ENCODE measurements at regions not wholly inside any gene's neighbourhood (a gene's known extent, or its start where the extent isn't known, plus 50 kb on each side); places are given as distances from the start of the nearest gene placed in this dataset.
"Not testable (repeated sequence)": the region's sequence is repeated elsewhere in the genome, so short reads cannot be mapped to it uniquely, and the experiment has no call there.

GRCh38 chr1:101142244-101142643, 94.6 kb upstream of the S1PR1 start:
- H3K4me3 ChIP-seq (ENCODE audit: low read length): no peak overlapping the region
- no peak for TF ChIP-seq ZNF274 (IDR thresholded peaks at IDR 0.05; ENCODE audit: low read depth, low read length)

- H3K4me3 ChIP-seq (ENCODE audit: low read length): no peak overlapping the region
- TF ChIP-seq ZNF274 (IDR thresholded peaks at IDR 0.05; ENCODE audit: low read depth, low read length): no peak
Measured at GRCh38 chr1:101141376-101141775, 95.4 kb upstream of the S1PR1 start.

- H3K4me3 ChIP-seq (ENCODE audit: low read length): no peak overlapping the region
- no peak for TF ChIP-seq ZNF274 (IDR thresholded peaks at IDR 0.05; ENCODE audit: low read depth, low read length)
Measured at GRCh38 chr1:101139821-101140718, 96.7 kb upstream of the S1PR1 start.

GRCh38 chr1:101139130-101139529, 97.7 kb upstream of the S1PR1 start:
- no peak for TF ChIP-seq ZNF274 (IDR thresholded peaks at IDR 0.05; ENCODE audit: low read depth, low read length)
- no peak overlapping the region for H3K4me3 ChIP-seq (ENCODE audit: low read length)

GRCh38 chr1:101137144-101138126, 99.4 kb upstream of the S1PR1 start:
- no peak for TF ChIP-seq ZNF274 (IDR thresholded peaks at IDR 0.05; ENCODE audit: low read depth, low read length)
- no peak overlapping the region for H3K4me3 ChIP-seq (ENCODE audit: low read length)

GRCh38 chr1:101136739-101137138, 100.1 kb upstream of the S1PR1 start:
- no peak overlapping the region for H3K4me3 ChIP-seq (ENCODE audit: low read length)
- no peak for TF ChIP-seq ZNF274 (IDR thresholded peaks at IDR 0.05; ENCODE audit: low read depth, low read length)

GRCh38 chr1:101136271-101136670, 100.5 kb upstream of the S1PR1 start:
- no peak overlapping the region for H3K4me3 ChIP-seq (ENCODE audit: low read length)
- no peak for TF ChIP-seq ZNF274 (IDR thresholded peaks at IDR 0.05; ENCODE audit: low read depth, low read length)

- TF ChIP-seq ZNF274 (IDR thresholded peaks at IDR 0.05; ENCODE audit: low read depth, low read length): no peak
- H3K4me3 ChIP-seq (ENCODE audit: low read length): no peak overlapping the region
Measured at GRCh38 chr1:101135526-101135925, 101.3 kb upstream of the S1PR1 start.

- no peak for TF ChIP-seq ZNF274 (IDR thresholded peaks at IDR 0.05; ENCODE audit: low read depth, low read length)
- no peak overlapping the region for H3K4me3 ChIP-seq (ENCODE audit: low read length)
Measured at GRCh38 chr1:101131239-101131843, 105.5 kb upstream of the S1PR1 start.

- no peak overlapping the region for H3K4me3 ChIP-seq (ENCODE audit: low read length)
- no peak for TF ChIP-seq ZNF274 (IDR thresholded peaks at IDR 0.05; ENCODE audit: low read depth, low read length)
Measured at GRCh38 chr1:101130673-101131072, 105.1 kb upstream of the DPH5 start.

- no peak overlapping the region for H3K4me3 ChIP-seq (ENCODE audit: low read length)
- TF ChIP-seq ZNF274 (IDR thresholded peaks at IDR 0.05; ENCODE audit: low read depth, low read length): no peak
Measured at GRCh38 chr1:101128846-101129245, 103.3 kb upstream of the DPH5 start.

- no peak overlapping the region; the same call in 1 of the 2 replicates for H3K4me3 ChIP-seq (ENCODE audit: low read length)
- no peak for TF ChIP-seq ZNF274 (IDR thresholded peaks at IDR 0.05; ENCODE audit: low read depth, low read length)
Measured at GRCh38 chr1:101128211-101128727, 102.7 kb upstream of the DPH5 start.

- no peak overlapping the region for H3K4me3 ChIP-seq (ENCODE audit: low read length)
Measured at GRCh38 chr1:101124405-101124804, 98.8 kb upstream of the DPH5 start.

GRCh38 chr1:101123904-101124303, 98.3 kb upstream of the DPH5 start:
- not testable (repeated sequence) for H3K4me3 ChIP-seq (ENCODE audit: low read length)

More at GRCh38 chr1:101124405-101124804, 98.8 kb upstream of the DPH5 start:
- TF ChIP-seq ZNF274 (IDR thresholded peaks at IDR 0.05; ENCODE audit: low read depth, low read length): no peak

All from GM08714 (cell line).